Smooth muscle cell (in vitro differentiated cells): ENCODE measurements at regions not wholly inside any gene's neighbourhood (a gene's known extent, or its start where the extent isn't known, plus 50 kb on each side); places are given as distances from the start of the nearest gene placed in this dataset.

ENCODE experiments used
- DNase-seq: peaks from one replicate; lab custom pipeline; 2025; ENCODE audit not compliant: unreplicated experiment; lab: John Stamatoyannopoulos, UW
- H2AFZ ChIP-seq: fragments of 200-600 bp; sonication (generic); 2 replicates; pipeline ENCODE4 v1.6.0; 2016; ENCODE audit warnings: antibody characterized with exemption, low read depth, mild to moderate bottlenecking
- H3F3A ChIP-seq: fragments of 200-600 bp; sonication (generic); 2 replicates; pipeline ENCODE4 v1.6.0; 2017; ENCODE audit warnings: antibody characterized with exemption, low read depth
- H3K27ac ChIP-seq: fragments of 200-600 bp; sonication (generic); 2 replicates; pipeline ENCODE4 v1.5.1; 2016; ENCODE audit warnings: low read depth, mild to moderate bottlenecking
- H3K27me3 ChIP-seq: fragments of 200-600 bp; sonication (generic); 2 replicates; pipeline ENCODE4 v1.6.1; 2016; ENCODE audit warnings: low read depth, mild to moderate bottlenecking
- H3K36me3 ChIP-seq: fragments of 200-600 bp; sonication (generic); 2 replicates; pipeline ENCODE4 v1.5.1; 2016; ENCODE audit warnings: low read depth
- H3K4me1 ChIP-seq: fragments of 200-600 bp; sonication (generic); 2 replicates; pipeline ENCODE4 v1.5.1; 2016; ENCODE audit warnings: low read depth
- H3K4me2 ChIP-seq: fragments of 200-600 bp; sonication (generic); 2 replicates; pipeline ENCODE4 v1.6.0; 2016; ENCODE audit warnings: mild to moderate bottlenecking
- H3K4me3 ChIP-seq: fragments of 200-600 bp; sonication (generic); 2 replicates; pipeline ENCODE4 v1.5.1; 2016; ENCODE audit warnings: mild to moderate bottlenecking
- H3K79me2 ChIP-seq: fragments of 200-600 bp; sonication (generic); 2 replicates; pipeline ENCODE4 v1.6.0; 2016; ENCODE audit warnings: low read depth, mild to moderate bottlenecking
- H3K9ac ChIP-seq: fragments of 200-600 bp; sonication (generic); 2 replicates; pipeline ENCODE4 v1.6.0; 2016; ENCODE audit warnings: low read depth
- H3K9me3 ChIP-seq: fragments of 200-600 bp; sonication (generic); replicated peaks from 2 replicates; pipeline ENCODE4 v1.5.1; 2016; ENCODE audit warnings: low read depth
- H4K20me1 ChIP-seq: fragments of 200-600 bp; sonication (generic); 2 replicates; pipeline ENCODE4 v1.6.0; 2016; ENCODE audit warnings: low read depth
- WGBS: methylation state at CpG from one replicate; pipeline ENCODE4 v1.1.7; 2016; ENCODE audit warnings: low lambda C conversion rate; 5-methylcytosine and 5-hydroxymethylcytosine counted together
- TF ChIP-seq, protein P1 (sequence below): fragments of 200-600 bp; sonication (generic); IDR thresholded peaks from 2 replicates; pipeline ENCODE4 v1.5.1; 2017; ENCODE audit warnings: borderline replicate concordance, mild to moderate bottlenecking, antibody characterized with exemption; ENCODE audit not compliant: insufficient read depth, poor library complexity, severe bottlenecking

- Histone ChIP-seq H3K4me2 (no peak overlapping the region), H4K20me1 (no peaks in the 10 kb centered on the region), H3K9me3 (no peaks in the 10 kb centered on the region), H3K4me3 (no peak overlapping the region), H3K36me3 (no peaks in the 10 kb centered on the region), H2AFZ (no peak overlapping the region), H3K79me2 (no peaks in the 10 kb centered on the region), H3K27me3 (no peaks in the 10 kb centered on the region), H3K9ac (no peak overlapping the region), H3K27ac (no peak overlapping the region), H3K4me1 (no peaks in the 10 kb centered on the region), H3F3A (no peaks in the 10 kb centered on the region)
- TF ChIP-seq, protein P1, sequence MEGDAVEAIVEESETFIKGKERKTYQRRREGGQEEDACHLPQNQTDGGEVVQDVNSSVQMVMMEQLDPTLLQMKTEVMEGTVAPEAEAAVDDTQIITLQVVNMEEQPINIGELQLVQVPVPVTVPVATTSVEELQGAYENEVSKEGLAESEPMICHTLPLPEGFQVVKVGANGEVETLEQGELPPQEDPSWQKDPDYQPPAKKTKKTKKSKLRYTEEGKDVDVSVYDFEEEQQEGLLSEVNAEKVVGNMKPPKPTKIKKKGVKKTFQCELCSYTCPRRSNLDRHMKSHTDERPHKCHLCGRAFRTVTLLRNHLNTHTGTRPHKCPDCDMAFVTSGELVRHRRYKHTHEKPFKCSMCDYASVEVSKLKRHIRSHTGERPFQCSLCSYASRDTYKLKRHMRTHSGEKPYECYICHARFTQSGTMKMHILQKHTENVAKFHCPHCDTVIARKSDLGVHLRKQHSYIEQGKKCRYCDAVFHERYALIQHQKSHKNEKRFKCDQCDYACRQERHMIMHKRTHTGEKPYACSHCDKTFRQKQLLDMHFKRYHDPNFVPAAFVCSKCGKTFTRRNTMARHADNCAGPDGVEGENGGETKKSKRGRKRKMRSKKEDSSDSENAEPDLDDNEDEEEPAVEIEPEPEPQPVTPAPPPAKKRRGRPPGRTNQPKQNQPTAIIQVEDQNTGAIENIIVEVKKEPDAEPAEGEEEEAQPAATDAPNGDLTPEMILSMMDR: no peak
- DNase-seq: no peak
- WGBS: 62% methylated on average over 6 of the region's 6 CpGs
Observed at GRCh38 chr1:25030674-25031589, 100.9 kb upstream of the RUNX3 start.

GRCh38 chr1:25030012-25030411 is 99.9 kb upstream of the RUNX3 start:
- Histone ChIP-seq H4K20me1 (no peaks in the 10 kb centered on the region), H3K9ac (no peak overlapping the region), H3K79me2 (no peaks in the 10 kb centered on the region), H3K9me3 (no peaks in the 10 kb centered on the region), H3K27me3 (no peaks in the 10 kb centered on the region), H3K27ac (no peak overlapping the region), H3F3A (no peaks in the 10 kb centered on the region), H3K4me2 (no peak overlapping the region), H3K4me3 (no peak overlapping the region), H2AFZ (no peak overlapping the region), H3K4me1 (no peaks in the 10 kb centered on the region), H3K36me3 (no peaks in the 10 kb centered on the region)
- TF ChIP-seq, protein P1: no peak
- WGBS: 97% methylated on average over 2 of the region's 2 CpGs
- DNase-seq: no peak

- no peak for DNase-seq
- no peaks in the 10 kb centered on the region for H3F3A ChIP-seq
- no peak overlapping the region for H3K9ac ChIP-seq
- H3K4me3 ChIP-seq: no peak overlapping the region
- H3K4me2 ChIP-seq: no peak overlapping the region
- no peaks in the 10 kb centered on the region for H3K79me2 ChIP-seq
- H3K27ac ChIP-seq: no peak overlapping the region
- H3K4me1 ChIP-seq: no peaks in the 10 kb centered on the region
- TF ChIP-seq, protein P1: no peak
- H2AFZ ChIP-seq: no peak overlapping the region
- H3K9me3 ChIP-seq: no peaks in the 10 kb centered on the region
- no peaks in the 10 kb centered on the region for H3K27me3 ChIP-seq
- no peaks in the 10 kb centered on the region for H3K36me3 ChIP-seq
- H4K20me1 ChIP-seq: no peaks in the 10 kb centered on the region
- WGBS: 86% methylated on average over 23 of the region's 23 CpGs
Observed at GRCh38 chr1:25028907-25029599, 99.0 kb upstream of the RUNX3 start.
